8988T (cell line): ENCODE measurements at regions not wholly inside any gene's neighbourhood (a gene's known extent, or its start where the extent isn't known, plus 50 kb on each side); places are given as distances from the start of the nearest gene placed in this dataset.

ENCODE experiments used
- DNase-seq: peaks from one replicate; pipeline ENCODE4 v3.0.0; 2011

- no peak for DNase-seq
Observed at GRCh38 chr11:29296680-29297079, 720.1 kb downstream of the KCNA4 start.

GRCh38 chr11:29293825-29294224 is 723.0 kb downstream of the KCNA4 start:
- DNase-seq = no peak

DNA sequence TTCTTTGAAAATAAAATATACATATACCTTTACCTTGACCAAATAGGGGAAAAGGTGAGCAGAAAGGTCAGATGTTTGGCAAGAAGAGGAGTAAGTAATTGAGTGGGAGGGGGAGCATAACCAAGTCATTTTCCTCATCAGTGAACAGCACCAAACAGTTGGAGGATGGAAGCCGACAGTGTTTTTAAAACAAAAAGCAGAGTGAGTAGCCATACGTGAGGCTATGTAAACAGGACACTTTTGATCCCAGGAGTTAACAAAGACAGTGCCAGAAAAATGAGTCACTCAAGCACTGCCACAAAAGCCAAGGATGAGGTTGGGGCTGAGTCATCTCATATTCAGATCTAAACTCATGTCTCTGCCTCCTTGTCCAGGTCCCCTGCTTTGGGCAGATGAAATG is 734.7 kb downstream of the KCNA4 start:
- DNase-seq = no peak

DNA sequence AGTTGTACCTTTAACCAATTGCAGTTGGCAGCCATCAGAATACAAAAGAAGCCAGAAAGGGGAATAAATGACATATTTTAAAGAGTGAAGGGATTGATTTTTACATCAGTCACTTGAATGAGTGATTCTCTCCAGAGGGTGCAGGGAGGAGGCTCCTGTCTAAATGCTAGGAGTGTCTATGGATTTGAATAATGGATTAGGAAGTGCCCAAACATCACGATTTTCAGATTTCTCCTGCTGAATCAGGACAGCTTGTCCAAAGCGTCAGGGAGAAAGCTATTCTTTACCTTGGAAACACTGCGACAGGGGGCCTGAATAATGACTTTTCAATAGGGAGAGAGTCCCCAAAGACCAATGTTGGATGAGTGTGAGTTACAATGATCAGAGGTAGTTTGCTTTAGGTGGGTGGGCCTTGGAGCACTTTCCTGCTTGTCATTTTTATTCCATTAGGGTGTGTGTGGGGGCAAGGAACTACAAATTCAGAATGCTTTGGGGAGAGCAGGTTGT is 735.5 kb downstream of the KCNA4 start:
- DNase-seq = no peak

- DNase-seq = no peak
Observed at GRCh38 chr11:29280452-29280851, 736.4 kb downstream of the KCNA4 start.

GRCh38 chr11:29279716-29280115 is 737.1 kb downstream of the KCNA4 start:
- no peak for DNase-seq

GRCh38 chr11:29272019-29272654 is 744.7 kb downstream of the KCNA4 start:
- DNase-seq = no peak

DNA sequence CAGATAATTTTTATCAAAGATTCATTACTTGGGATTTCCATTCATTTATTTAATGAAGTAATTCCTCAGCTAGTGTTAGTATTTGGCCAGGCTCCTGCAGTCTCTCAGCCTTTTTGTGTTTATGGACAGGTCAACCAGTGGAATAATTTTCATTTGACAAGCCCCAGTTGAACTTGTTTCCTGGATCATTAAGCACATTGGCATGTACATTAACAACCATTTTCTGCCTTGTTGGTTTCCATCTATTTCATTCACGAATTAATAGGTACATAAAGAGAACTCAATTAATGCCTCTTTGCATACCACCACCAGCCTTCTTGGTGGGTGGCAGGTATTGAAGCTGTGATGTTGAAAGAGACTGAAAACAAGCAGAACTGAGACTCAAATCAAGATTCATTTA is 745.2 kb downstream of the KCNA4 start:
- DNase-seq = no peak

GRCh38 chr11:29268733-29269132 is 748.1 kb downstream of the KCNA4 start:
- no peak for DNase-seq

DNA sequence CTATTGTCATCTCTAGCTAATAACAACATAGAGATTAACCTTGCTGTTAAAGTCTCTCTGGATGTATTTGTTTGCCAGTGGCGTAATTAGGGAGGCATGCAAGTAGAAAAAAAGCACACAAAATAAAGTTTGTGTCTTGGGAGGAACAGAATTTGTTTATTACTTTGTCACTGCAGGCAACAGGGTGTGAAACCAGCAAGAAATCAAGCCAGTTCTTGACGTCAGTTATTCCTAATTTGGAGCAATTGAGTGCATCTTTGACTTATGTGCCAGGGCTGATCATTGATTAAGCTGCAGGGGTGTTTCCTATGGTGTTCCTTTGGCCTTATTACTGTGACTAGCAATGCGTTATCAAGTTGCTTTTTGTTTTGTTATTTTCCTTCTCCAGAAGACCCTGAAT is 751.0 kb downstream of the KCNA4 start:
- no peak for DNase-seq

DNA sequence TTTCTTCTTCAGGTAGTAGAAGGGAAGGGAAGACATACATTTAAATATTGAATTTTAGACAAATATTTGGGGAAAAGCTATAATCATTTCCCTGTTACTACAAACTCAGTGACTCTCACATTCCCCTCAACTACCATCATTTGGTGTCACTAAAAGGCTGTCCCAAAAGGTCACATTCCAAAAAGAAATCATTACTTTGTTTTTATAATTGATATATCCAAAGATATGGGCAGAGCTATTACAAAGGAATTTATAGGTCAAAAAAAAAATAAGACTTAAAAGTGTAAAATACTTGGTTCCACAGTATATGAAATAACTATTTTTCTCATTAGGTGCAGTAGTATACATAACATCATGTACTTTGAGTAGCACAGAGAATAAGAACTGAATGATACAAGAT is 751.4 kb downstream of the KCNA4 start:
- DNase-seq = no peak

DNA sequence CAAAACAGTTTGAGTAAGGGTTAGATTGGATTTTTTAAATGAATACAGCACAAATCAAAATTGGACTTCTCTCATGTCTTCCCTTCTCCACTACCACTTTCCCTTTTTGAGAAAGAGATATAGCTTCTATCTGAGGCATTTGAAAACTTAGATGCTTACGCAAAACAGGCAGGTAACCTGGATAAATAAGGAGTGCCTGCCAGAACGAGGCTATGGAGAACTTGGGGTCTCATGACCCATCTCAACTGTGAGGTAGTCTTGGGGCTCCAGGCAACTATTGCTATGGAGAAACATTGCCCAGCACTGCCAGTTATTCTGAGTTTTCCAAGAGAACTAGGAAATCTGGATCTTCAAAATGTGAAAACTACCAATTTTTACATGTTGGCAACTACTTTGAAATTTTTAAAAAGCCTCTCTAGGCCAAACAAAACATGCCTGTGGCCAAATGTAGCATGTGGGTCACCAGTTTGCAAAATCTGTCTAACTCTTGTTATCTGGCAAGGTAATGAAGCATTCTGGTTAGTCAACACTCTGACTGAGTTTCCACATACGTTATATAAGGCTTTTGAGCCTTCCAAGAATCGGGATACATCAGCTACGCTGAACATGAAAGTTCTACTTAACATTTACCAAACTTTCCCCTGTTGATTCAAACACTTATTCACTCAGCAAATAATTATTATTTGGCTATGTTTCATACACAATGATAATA is 752.7 kb downstream of the KCNA4 start:
- DNase-seq = no peak

DNA sequence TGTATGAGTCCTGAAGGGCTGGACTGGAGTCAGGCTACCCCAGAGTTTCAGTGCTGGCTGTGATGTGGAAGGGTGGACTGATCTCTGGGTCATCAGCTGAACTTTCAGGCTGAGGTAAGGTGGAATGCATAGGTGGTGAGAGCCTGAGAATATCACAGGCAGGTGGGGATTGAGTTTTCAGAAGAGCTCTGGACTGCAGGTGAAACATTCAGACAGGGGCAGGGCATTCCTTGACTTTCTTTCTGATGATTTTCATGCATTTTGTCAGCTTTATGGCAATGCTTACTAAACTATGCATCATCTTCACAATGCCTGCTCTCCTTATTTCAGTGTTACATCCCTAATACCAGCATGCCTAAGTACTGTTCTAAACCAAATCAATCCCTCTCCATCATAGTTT is 755.0 kb downstream of the KCNA4 start:
- DNase-seq = no peak

DNA sequence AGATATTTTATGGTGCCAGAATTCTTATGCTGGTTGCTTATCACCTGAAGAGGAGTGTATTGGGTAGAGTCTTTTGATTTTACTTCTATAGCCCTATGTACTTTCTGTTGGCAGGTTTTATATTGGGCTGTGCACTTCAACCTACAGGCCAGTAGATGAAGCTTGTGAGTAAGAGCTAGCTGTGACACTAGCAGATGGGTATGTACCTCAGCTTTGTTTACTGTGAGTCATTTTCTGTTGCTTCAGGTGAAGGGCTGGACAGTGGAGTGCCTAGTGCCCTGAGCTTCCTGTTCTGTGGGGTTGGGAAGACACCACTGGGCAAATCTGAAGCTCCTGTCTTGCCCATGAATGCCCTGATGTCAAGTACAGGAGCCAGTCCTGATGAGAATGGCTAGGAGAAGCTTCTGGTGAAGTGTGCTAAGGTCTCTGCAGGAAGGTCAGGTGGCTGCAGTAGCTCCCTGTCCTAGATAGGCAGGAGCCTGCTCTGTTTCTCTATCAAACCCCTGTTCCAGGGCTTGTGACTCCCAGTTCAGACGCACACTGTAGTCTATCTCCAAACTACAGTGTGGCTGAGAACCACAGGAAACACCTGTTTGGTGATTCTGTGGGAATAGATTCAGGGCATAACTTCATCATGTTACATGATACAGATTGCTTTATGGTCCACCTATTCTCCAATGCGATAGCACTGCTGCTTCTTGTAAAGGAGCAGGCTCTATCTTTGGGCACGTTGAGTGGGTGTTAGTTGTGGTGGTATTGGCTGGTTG is 755.7 kb downstream of the KCNA4 start:
- DNase-seq = no peak

- no peak for DNase-seq
Observed at GRCh38 chr11:29258411-29258810, 758.4 kb downstream of the KCNA4 start.

DNA sequence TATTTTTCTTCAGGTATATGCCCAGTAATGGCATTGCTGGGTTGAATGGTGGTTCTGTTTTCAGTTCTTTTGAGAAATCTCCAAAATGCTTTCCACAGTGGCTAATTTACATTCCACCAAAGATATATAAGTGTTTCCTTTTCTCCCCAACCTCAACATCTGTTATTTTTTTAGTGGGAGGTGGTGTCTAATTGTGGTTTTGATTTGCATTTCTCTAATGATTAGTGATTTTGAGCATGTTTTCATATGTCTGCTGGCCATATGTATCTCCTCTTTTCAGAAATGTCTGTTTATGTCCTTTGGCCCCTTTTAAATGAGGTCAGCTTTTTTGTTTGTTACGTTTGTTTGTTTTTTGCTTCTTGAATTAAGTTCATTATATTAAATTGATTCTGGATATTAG is 760.2 kb downstream of the KCNA4 start:
- DNase-seq = no peak

GRCh38 chr11:29255401-29255800 is 761.4 kb downstream of the KCNA4 start:
- DNase-seq = no peak

- DNase-seq = no peak
Observed at GRCh38 chr11:29251738-29252137, 765.1 kb downstream of the KCNA4 start.

GRCh38 chr11:29249713-29250112 is 767.1 kb downstream of the KCNA4 start:
- DNase-seq = no peak

- DNase-seq = no peak
Observed at GRCh38 chr11:29244355-29244754, 772.5 kb downstream of the KCNA4 start.

DNA sequence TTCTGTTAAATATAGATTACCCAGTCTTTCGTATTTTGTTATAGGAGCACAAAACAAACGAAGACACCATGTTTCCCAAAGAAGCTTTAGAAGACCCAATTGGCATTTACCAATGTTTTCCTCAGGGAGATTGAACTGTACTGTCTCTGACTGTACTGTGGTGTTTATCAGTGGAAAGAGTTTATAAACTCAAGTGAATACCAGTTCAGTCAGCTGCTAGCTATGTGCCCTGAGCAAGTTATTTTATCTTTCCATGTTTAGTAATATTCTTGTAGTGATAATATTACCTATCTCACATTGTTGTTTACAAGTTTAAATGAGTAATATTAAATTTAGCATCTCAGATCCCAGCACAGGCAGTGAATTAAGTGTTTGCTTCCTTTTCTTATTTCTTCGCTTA is 773.2 kb downstream of the KCNA4 start:
- no peak for DNase-seq

- no peak for DNase-seq
Observed at GRCh38 chr11:29231991-29232390, 784.8 kb downstream of the KCNA4 start.

DNA sequence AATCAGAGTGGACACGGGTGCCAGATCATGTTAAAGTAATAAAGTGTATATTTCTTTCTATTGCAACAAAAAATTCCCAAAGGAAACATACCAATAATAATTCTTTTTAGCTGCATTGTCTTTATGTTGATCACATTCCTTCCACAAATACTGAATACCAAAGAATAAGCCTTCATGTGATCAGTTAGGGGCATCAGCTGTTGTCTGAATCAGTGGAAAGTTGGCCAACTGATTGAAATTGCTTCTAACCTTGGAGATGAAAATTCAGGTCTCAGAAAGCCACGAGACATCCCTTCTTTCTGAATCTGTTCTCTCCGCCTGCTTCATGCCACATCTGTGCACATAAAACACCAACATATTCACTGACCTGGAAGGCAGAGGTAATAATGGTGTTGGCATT is 785.2 kb downstream of the KCNA4 start:
- no peak for DNase-seq

GRCh38 chr11:29227811-29228210 is 789.0 kb downstream of the KCNA4 start:
- no peak for DNase-seq
